H1 (cell line): ENCODE measurements at regions not wholly inside any gene's neighbourhood (a gene's known extent, or its start where the extent isn't known, plus 50 kb on each side); places are given as distances from the start of the nearest gene placed in this dataset.

Source experiments
- CTCF ChIA-PET: fragments of 300-600 bp; sonication (Branson Sonifier 250); formaldehyde crosslinking; loops from one replicate; lab custom pipeline; 2021; ENCODE audit not compliant: partially characterized antibody; lab: Charles Lee
- POLR2A ChIA-PET: fragments of 300-600 bp; sonication (Branson Sonifier 250); formaldehyde crosslinking; loops from one replicate; lab custom pipeline; 2021; ENCODE audit warnings: inconsistent platforms; ENCODE audit not compliant: partially characterized antibody; lab: Charles Lee
- DNase-seq, 2 experiments: peaks; one replicate each; pipeline versions ENCODE4 v3.0.0 to v3.0.0-alpha.2; 2010 to 2022; ENCODE audit warnings: low spot score in 2 of 2, low read depth in 1 of 2, mixed read lengths in 1 of 2
- FAIRE-seq: peaks from 2 replicates; lab custom pipeline; 2011; peaks lifted over from hg19 to GRCh38; lab: Jason Lieb, UNC
- H2AFZ ChIP-seq: 2 replicates; pipeline ENCODE4 v1.8.1; 2012; ENCODE audit warnings: low read length, inconsistent platforms
- H2AK5ac ChIP-seq: 2 replicates; pipeline ENCODE4 v1.6.1; 2013; ENCODE audit warnings: low read depth, low read length
- H2BK120ac ChIP-seq: replicated peaks from 2 replicates; pipeline ENCODE3; 2013; ENCODE audit warnings: low read depth, low read length, inconsistent platforms
- H2BK12ac ChIP-seq: 2 replicates; pipeline ENCODE4 v1.6.1; 2013; ENCODE audit warnings: low read depth, low read length
- H2BK15ac ChIP-seq: 2 replicates; pipeline ENCODE4 v1.6.1; 2013; ENCODE audit warnings: low read length
- H2BK20ac ChIP-seq: 2 replicates; pipeline ENCODE4 v1.6.1; 2013; ENCODE audit warnings: low read length
- H2BK5ac ChIP-seq: 2 replicates; pipeline ENCODE4 v1.6.1; 2013; ENCODE audit warnings: low read depth, low read length
- H3K14ac ChIP-seq: 2 replicates; pipeline ENCODE4 v1.6.1; 2013; ENCODE audit warnings: inconsistent platforms; ENCODE audit not compliant: insufficient read length
- H3K18ac ChIP-seq: 2 replicates; pipeline ENCODE4 v1.6.1; 2013; ENCODE audit warnings: low read length; ENCODE audit errors: extremely low read depth
- H3K23ac ChIP-seq: 2 replicates; pipeline ENCODE4 v1.6.1; 2013; ENCODE audit warnings: inconsistent platforms; ENCODE audit not compliant: insufficient read length
- H3K23me2 ChIP-seq: 2 replicates; pipeline ENCODE4 v1.6.1; 2013; ENCODE audit warnings: low read depth, low read length
- H3K27ac ChIP-seq: 2 replicates; pipeline ENCODE4 v1.6.1; 2011; ENCODE audit warnings: low read depth, low read length, inconsistent platforms
- H3K27me3 ChIP-seq, 4 experiments: replicated peaks in 1 of 4; 1 replicate in 1 of 4; 2 replicates in 3 of 4; pipeline versions ENCODE4 v1.6.1 to v1.8.1; 2011 to 2013; ENCODE audit warnings: low read length in 3 of 4, mild to moderate bottlenecking in 3 of 4, inconsistent platforms in 2 of 4, mixed read lengths in 2 of 4, moderate library complexity in 1 of 4; ENCODE audit not compliant: control insufficient read depth in 3 of 4, insufficient read depth in 3 of 4; ENCODE audit errors: extremely low read depth in 1 of 4
- H3K36me3 ChIP-seq, 4 experiments: 2 replicates each; pipeline versions ENCODE4 v1.6.1 to v1.8.1; 2011 to 2013; ENCODE audit warnings: mild to moderate bottlenecking in 4 of 4, low read length in 3 of 4, moderate library complexity in 2 of 4, control low read depth in 1 of 4, inconsistent platforms in 1 of 4; ENCODE audit not compliant: insufficient read depth in 4 of 4, control insufficient read depth in 2 of 4
- H3K4ac ChIP-seq: replicated peaks from 2 replicates; pipeline ENCODE3; 2013; ENCODE audit warnings: low read length, low read depth, mixed read lengths, inconsistent platforms; ENCODE audit not compliant: insufficient read length
- H3K4me1 ChIP-seq, 4 experiments: replicated peaks in 1 of 4; 1 replicate in 1 of 4; 2 replicates in 3 of 4; pipeline versions ENCODE4 v1.6.1 to v1.8.1; 2011 to 2013; ENCODE audit warnings: low read length in 3 of 4, inconsistent platforms in 2 of 4, mixed read lengths in 1 of 4; ENCODE audit not compliant: insufficient read depth in 4 of 4, control insufficient read depth in 3 of 4
- H3K4me2 ChIP-seq, 2 experiments: 2 replicates each; pipeline versions ENCODE4 v1.6.1 to v1.8.1; 2011 to 2013; ENCODE audit warnings: low read depth in 2 of 2, low read length in 2 of 2, control low read depth in 1 of 2, inconsistent platforms in 1 of 2, mild to moderate bottlenecking in 1 of 2; ENCODE audit not compliant: insufficient read depth in 1 of 2
- H3K4me3 ChIP-seq, 4 experiments: fragments of 200-600, 300-600 bp in 1 of 4; sonication (generic), shearing (Covaris generic), sonication (Bioruptor Twin) in 1 of 4; 2 replicates each; pipeline versions ENCODE4 v1.5.1 to v1.8.1; 2011 to 2016; ENCODE audit warnings: low read length in 4 of 4, low read depth in 3 of 4, control low read depth in 2 of 4, inconsistent platforms in 2 of 4, mild to moderate bottlenecking in 2 of 4, mixed read lengths in 1 of 4, moderate library complexity in 1 of 4; ENCODE audit not compliant: insufficient read depth in 2 of 4; ENCODE audit errors: extremely low read depth in 1 of 4
- H3K56ac ChIP-seq: replicated peaks from 2 replicates; pipeline ENCODE3; 2013; ENCODE audit warnings: low read depth, mild to moderate bottlenecking, mixed read lengths, low read length, inconsistent platforms; ENCODE audit not compliant: insufficient read length
- H3K79me1 ChIP-seq: 2 replicates; pipeline ENCODE4 v1.6.1; 2013; ENCODE audit warnings: low read depth, low read length, control low read depth
- H3K79me2 ChIP-seq, 2 experiments: 2 replicates each; pipeline versions ENCODE4 v1.6.1 to v1.8.1; 2012 to 2013; ENCODE audit warnings: low read length in 2 of 2, mild to moderate bottlenecking in 2 of 2, inconsistent platforms in 1 of 2; ENCODE audit not compliant: insufficient read depth in 2 of 2, control insufficient read depth in 1 of 2
- H3K9ac ChIP-seq, 4 experiments: replicated peaks in 1 of 4; 1 replicate in 1 of 4; 2 replicates in 3 of 4; pipeline versions ENCODE4 v1.6.1 to v1.8.1; 2011 to 2013; ENCODE audit warnings: low read depth in 3 of 4, low read length in 3 of 4, control low read depth in 2 of 4, mild to moderate bottlenecking in 2 of 4, moderate library complexity in 2 of 4, inconsistent platforms in 1 of 4; ENCODE audit errors: extremely low read depth in 1 of 4
- H3K9me3 ChIP-seq, 2 experiments: 2 replicates each; pipeline versions ENCODE4 v1.6.1 to v1.8.1; 2012 to 2013; ENCODE audit warnings: mild to moderate bottlenecking in 2 of 2, moderate library complexity in 2 of 2, control low read depth in 1 of 2, inconsistent platforms in 1 of 2, low read depth in 1 of 2, low read length in 1 of 2, mixed read lengths in 1 of 2; ENCODE audit not compliant: insufficient read depth in 2 of 2
- H4K20me1 ChIP-seq, 2 experiments: replicated peaks in 1 of 2; 2 replicates each; pipeline versions ENCODE3 to v1.8.1; 2011 to 2013; ENCODE audit warnings: inconsistent platforms in 2 of 2, low read length in 2 of 2, mild to moderate bottlenecking in 1 of 2; ENCODE audit not compliant: insufficient read depth in 2 of 2, control insufficient read depth in 1 of 2
- H4K5ac ChIP-seq: 2 replicates; pipeline ENCODE4 v1.6.1; 2013; ENCODE audit warnings: low read length, low read depth, mixed read lengths, inconsistent platforms; ENCODE audit not compliant: insufficient read length
- H4K8ac ChIP-seq: 2 replicates; pipeline ENCODE4 v1.8.0; 2013; ENCODE audit warnings: mild to moderate bottlenecking, moderate library complexity, low read length, inconsistent platforms; ENCODE audit not compliant: insufficient read depth; ENCODE audit errors: extremely low read depth
- H4K91ac ChIP-seq: replicated peaks from 2 replicates; pipeline ENCODE3; 2013; ENCODE audit warnings: low read length, mixed read lengths, inconsistent platforms; ENCODE audit not compliant: insufficient read length
- ASH2L ChIP-seq: fragments of 200-600, 300-600 bp; sonication (generic); IDR thresholded peaks from one replicate; pipeline ENCODE4 v1.7.1; 2017; ENCODE audit warnings: low read length
- ATF3 ChIP-seq: IDR thresholded peaks from 2 replicates; pipeline ENCODE4 v1.6.1; 2011; ENCODE audit warnings: low read depth, mild to moderate bottlenecking, low read length; ENCODE audit not compliant: insufficient read depth
- BACH1 ChIP-seq: IDR thresholded peaks from 2 replicates; pipeline ENCODE4 v1.6.1; 2012; ENCODE audit warnings: low read length, improper control_type of control experiment
- CBX8 ChIP-seq: fragments of 300-800, 300-1000 bp; sonication (generic); IDR thresholded peaks from 2 replicates; pipeline ENCODE4 v1.7.1; 2016; ENCODE audit warnings: low read depth, low read length, borderline replicate concordance
- KDM4A ChIP-seq: IDR thresholded peaks from one replicate; pipeline ENCODE4 v1.7.1; 2012; ENCODE audit warnings: low read depth, mild to moderate bottlenecking, moderate library complexity, low read length, inconsistent platforms; ENCODE audit not compliant: severe bottlenecking
- KDM5A ChIP-seq: fragments of 200-600 bp; IDR thresholded peaks from 2 replicates; pipeline ENCODE4 v1.7.1; 2012; ENCODE audit warnings: mild to moderate bottlenecking, low read length, inconsistent platforms, mixed read lengths
- SIX5 ChIP-seq: IDR thresholded peaks from 2 replicates; pipeline ENCODE4 v1.6.1; 2011; ENCODE audit warnings: mild to moderate bottlenecking, low read depth, low read length
- SP4 ChIP-seq: IDR thresholded peaks from 2 replicates; pipeline ENCODE4 v1.6.1; 2012; ENCODE audit warnings: low read length, inconsistent platforms
- SRF ChIP-seq: IDR thresholded peaks from 2 replicates; pipeline ENCODE4 v1.6.1; 2011; ENCODE audit warnings: mild to moderate bottlenecking, low read depth, low read length, moderate library complexity
- SUZ12 ChIP-seq: fragments of 200-600 bp; sonication (generic); IDR thresholded peaks from 2 replicates; pipeline ENCODE4 v1.6.1; 2012; ENCODE audit warnings: mild to moderate bottlenecking, inconsistent platforms, low read length, moderate library complexity, mixed read lengths
- ZNF274 ChIP-seq: IDR thresholded peaks from 2 replicates; pipeline ENCODE4 v1.7.0; 2012; ENCODE audit warnings: low read length, borderline replicate concordance; ENCODE audit errors: extremely low read depth
- WGBS, 2 experiments: shearing (Covaris generic) in 1 of 2; methylation state at CpG; one replicate each; pipeline versions ENCODE4 v1.1.6 to v1.1.7; 2013 to 2015; ENCODE audit warnings: low lambda C conversion rate in 2 of 2, mixed read lengths in 2 of 2, inconsistent platforms in 1 of 2, low coverage in 1 of 2, missing lambda C conversion rate in 1 of 2; ENCODE audit not compliant: insufficient replicate concordance in 2 of 2, insufficient coverage in 1 of 2, insufficient read length in 1 of 2; ENCODE audit errors: extremely low coverage in 1 of 2, missing lambda C conversion rate in 1 of 2; 5-methylcytosine and 5-hydroxymethylcytosine counted together
- TF ChIP-seq, protein P1 (sequence below): IDR thresholded peaks from 2 replicates; pipeline ENCODE4 v1.6.1; 2012; ENCODE audit warnings: inconsistent platforms

- 0 out of 2 replicates have a peak, but pooled peaks cover 3% of the 10 kb centered on the region for H3K23me2 ChIP-seq
- H3K56ac ChIP-seq: no peak overlapping the region
- peak overlapping the region; percentile 21 for H4K5ac ChIP-seq
- H3K9me3 ChIP-seq: peaks cover 0 to 4% of the 10 kb centered on the region in 2 experiments; a peak in 1 of 4 replicates
- H3K23ac ChIP-seq: no peak overlapping the region
- no peak overlapping the region for H4K91ac ChIP-seq
- no peak for FAIRE-seq
- H2AK5ac ChIP-seq: no peak overlapping the region
- no peak overlapping the region for H4K8ac ChIP-seq
- H2BK12ac ChIP-seq: no peak overlapping the region
- H3K4me3 ChIP-seq: no peak overlapping the region
- WGBS, 2 experiments: 85% methylated on average over 18 of the region's 24 CpGs; no CpG with 5 or more reads in 1 of the 2 experiments
- no peak overlapping the region for H2BK15ac ChIP-seq
- DNase-seq: peak in 1 of 2 experiments; percentile 43
- H2BK120ac ChIP-seq: no peak overlapping the region
- H3K18ac ChIP-seq: no peak overlapping the region
- no peaks in the 10 kb centered on the region for H4K20me1 ChIP-seq
- H3K36me3 ChIP-seq: no peaks in the 10 kb centered on the region
- ChIA-PET POLR2A (interaction anchor here (0.5 kb wide), 1 partner anchor 527 kb away, joined by 3 read pairs; no protein-coding TSS in a partner anchor), CTCF (interaction anchor here (0.9 kb wide), 1 partner anchor 75 kb away, joined by 3 read pairs; no protein-coding TSS in a partner anchor)
- no peak overlapping the region for H3K14ac ChIP-seq
- no peak overlapping the region for H2AFZ ChIP-seq
- no peak overlapping the region for H3K27ac ChIP-seq
- no peaks in the 10 kb centered on the region; the same call in 1 of the 2 replicates for H3K79me1 ChIP-seq
- H3K79me2 ChIP-seq: no peaks in the 10 kb centered on the region
- no peak overlapping the region for H3K4ac ChIP-seq
- H3K27me3 ChIP-seq: no peaks in the 10 kb centered on the region
- H3K4me2 ChIP-seq: no peak overlapping the region
- no peak overlapping the region for H2BK5ac ChIP-seq
- no peak overlapping the region for H2BK20ac ChIP-seq
- no peak overlapping the region for H3K9ac ChIP-seq
- peaks cover 0 to 13% (median 7%) of the 10 kb centered on the region in 4 experiments; a peak in 5 of 7 replicates for H3K4me1 ChIP-seq
- no peak for TF ChIP-seq CBX8
- no peak for TF ChIP-seq ZNF274
- TF ChIP-seq KDM5A: no peak
- no peak for TF ChIP-seq ASH2L
- TF ChIP-seq BACH1: no peak
- TF ChIP-seq, protein P1, sequence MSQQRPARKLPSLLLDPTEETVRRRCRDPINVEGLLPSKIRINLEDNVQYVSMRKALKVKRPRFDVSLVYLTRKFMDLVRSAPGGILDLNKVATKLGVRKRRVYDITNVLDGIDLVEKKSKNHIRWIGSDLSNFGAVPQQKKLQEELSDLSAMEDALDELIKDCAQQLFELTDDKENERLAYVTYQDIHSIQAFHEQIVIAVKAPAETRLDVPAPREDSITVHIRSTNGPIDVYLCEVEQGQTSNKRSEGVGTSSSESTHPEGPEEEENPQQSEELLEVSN: no peak
- TF ChIP-seq SRF: no peak
- TF ChIP-seq ATF3: no peak
- TF ChIP-seq SP4: no peak
- TF ChIP-seq SIX5: no peak
- TF ChIP-seq SUZ12: no peak
- no peak for TF ChIP-seq KDM4A
Observed at GRCh38 chr17:83009414-83010205, 69.8 kb upstream of the METRNL start.
